Astrocyte (in vitro differentiated cells and primary cell): ENCODE measurements at regions not wholly inside any gene's neighbourhood (a gene's known extent, or its start where the extent isn't known, plus 50 kb on each side); places are given as distances from the start of the nearest gene placed in this dataset.
A peak's percentile ranks its signal among the peaks of the same experiment; 100 is the strongest.

Source experiments
- DNase-seq: peaks from one replicate; pipeline ENCODE4 v3.0.0-alpha.2; 2010; ENCODE audit warnings: low read depth
- FAIRE-seq: peaks from 2 replicates; lab custom pipeline; 2011; peaks lifted over from hg19 to GRCh38; lab: Jason Lieb, UNC
- H2AFZ ChIP-seq: 2 replicates; pipeline ENCODE4 v1.6.0; 2012; ENCODE audit warnings: low read depth, low read length, inconsistent platforms
- H3K27ac ChIP-seq: 2 replicates; pipeline ENCODE4 v1.5.1; 2011; ENCODE audit warnings: low read depth, low read length, inconsistent platforms
- H3K27me3 ChIP-seq: 2 replicates; pipeline ENCODE4 v1.6.0; 2011; ENCODE audit warnings: low read length, inconsistent platforms; ENCODE audit not compliant: insufficient read depth
- H3K36me3 ChIP-seq: 2 replicates; pipeline ENCODE4 v1.5.1; 2011; ENCODE audit warnings: low read length, inconsistent platforms; ENCODE audit not compliant: insufficient read depth
- H3K4me1 ChIP-seq: 2 replicates; pipeline ENCODE4 v1.5.1; 2011; ENCODE audit warnings: low read length, inconsistent platforms; ENCODE audit not compliant: insufficient read depth
- H3K4me2 ChIP-seq: 2 replicates; pipeline ENCODE4 v1.6.0; 2012; ENCODE audit warnings: low read length, inconsistent platforms
- H3K4me3 ChIP-seq: 2 replicates; pipeline ENCODE4 v1.5.1; 2011; ENCODE audit warnings: low read depth, mild to moderate bottlenecking, low read length, inconsistent platforms; ENCODE audit not compliant: insufficient read depth
- H3K79me2 ChIP-seq: 2 replicates; pipeline ENCODE4 v1.6.0; 2012; ENCODE audit warnings: mild to moderate bottlenecking, low read length, inconsistent platforms; ENCODE audit not compliant: insufficient read depth
- H3K9ac ChIP-seq: 2 replicates; pipeline ENCODE4 v1.6.0; 2012; ENCODE audit warnings: mild to moderate bottlenecking, low read length, inconsistent platforms
- H3K9me3 ChIP-seq: 2 replicates; pipeline ENCODE4 v1.5.1; 2012; ENCODE audit warnings: low read depth, mild to moderate bottlenecking, low read length, inconsistent platforms; ENCODE audit not compliant: insufficient read depth
- H4K20me1 ChIP-seq: 2 replicates; pipeline ENCODE4 v1.6.0; 2012; ENCODE audit warnings: low read length, inconsistent platforms; ENCODE audit not compliant: insufficient read depth
- H3K27ac Mint-ChIP-seq: one replicate; pipeline ENCODE4 v1.8.0; 2021; ENCODE audit warnings: mild to moderate bottlenecking, mixed read lengths; ENCODE audit not compliant: unreplicated experiment
- H3K27me3 Mint-ChIP-seq: one replicate; pipeline ENCODE4 v1.8.0; 2021; ENCODE audit warnings: low read depth, mixed read lengths; ENCODE audit not compliant: unreplicated experiment
- H3K36me3 Mint-ChIP-seq: one replicate; pipeline ENCODE4 v1.8.0; 2021; ENCODE audit warnings: low read depth, mixed read lengths; ENCODE audit not compliant: unreplicated experiment
- H3K4me1 Mint-ChIP-seq: one replicate; pipeline ENCODE4 v1.8.0; 2021; ENCODE audit warnings: low read depth, mixed read lengths; ENCODE audit not compliant: unreplicated experiment
- H3K4me3 Mint-ChIP-seq: one replicate; pipeline ENCODE4 v1.8.0; 2021; ENCODE audit warnings: mild to moderate bottlenecking, moderate library complexity, mixed read lengths; ENCODE audit not compliant: unreplicated experiment
- H3K9me3 Mint-ChIP-seq: one replicate; pipeline ENCODE4 v1.8.0; 2021; ENCODE audit warnings: mild to moderate bottlenecking, mixed read lengths; ENCODE audit not compliant: unreplicated experiment
- CTCF ChIP-seq: IDR thresholded peaks from 2 replicates; pipeline ENCODE4 v1.5.1; 2011; ENCODE audit warnings: low read depth, mild to moderate bottlenecking, inconsistent platforms, low read length, moderate library complexity; ENCODE audit not compliant: insufficient read depth
- EZH2 ChIP-seq: IDR thresholded peaks from 2 replicates; pipeline ENCODE4 v1.6.1; 2012; ENCODE audit warnings: mild to moderate bottlenecking, low read length, inconsistent platforms; ENCODE audit not compliant: insufficient read depth

DNA sequence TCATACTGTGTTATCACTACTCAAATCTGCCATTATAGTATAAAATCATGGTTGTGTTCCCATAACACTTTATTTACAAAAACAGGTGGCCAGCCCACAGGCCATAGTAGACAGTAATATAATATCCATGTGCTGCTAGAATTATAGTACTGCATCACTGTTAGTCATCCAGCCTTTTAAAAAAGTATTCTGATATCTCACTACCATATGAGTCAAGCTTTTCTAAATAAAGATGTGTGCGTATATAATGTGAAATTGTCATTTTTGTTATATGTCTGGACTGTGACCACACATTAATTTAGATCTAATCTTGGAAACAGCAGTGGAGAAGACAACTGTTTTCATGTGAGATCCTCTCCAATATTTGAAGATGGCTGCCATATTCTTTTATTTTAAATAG lies 1049.1 kb upstream of the GOT2 start:
- Histone ChIP-seq H3K9me3 (no peaks in the 10 kb centered on the region), H3K4me2 (no peak overlapping the region), H3K36me3 (no peaks in the 10 kb centered on the region), H3K4me3 (no peak overlapping the region), H3K27ac (no peak overlapping the region), H3K79me2 (no peaks in the 10 kb centered on the region), H3K4me1 (no peaks in the 10 kb centered on the region), H4K20me1 (no peaks in the 10 kb centered on the region), H3K27me3 (no peaks in the 10 kb centered on the region), H3K9ac (no peak overlapping the region), H2AFZ (no peak overlapping the region)
- Mint-ChIP-seq H3K27me3 (peaks cover 2% of the 10 kb centered on the region), H3K4me1 (no peaks in the 10 kb centered on the region), H3K9me3 (no peaks in the 10 kb centered on the region), H3K4me3 (no peak overlapping the region), H3K27ac (no peak overlapping the region), H3K36me3 (no peaks in the 10 kb centered on the region)
- FAIRE-seq (no peak), DNase-seq (peak; percentile 60)
- TF ChIP-seq CTCF (no peak), EZH2 (no peak)

GRCh38 chr16:59773330-59773729 lies 1039.2 kb upstream of the GOT2 start:
- no peaks in the 10 kb centered on the region for H3K9me3 ChIP-seq
- TF ChIP-seq CTCF (no peak), EZH2 (no peak)
- FAIRE-seq (no peak), DNase-seq (no peak)
- no peaks in the 10 kb centered on the region for H3K4me1 ChIP-seq
- Mint-ChIP-seq H3K36me3 (no peaks in the 10 kb centered on the region), H3K4me3 (no peak overlapping the region), H3K27me3 (no peaks in the 10 kb centered on the region), H3K4me1 (no peaks in the 10 kb centered on the region), H3K9me3 (no peaks in the 10 kb centered on the region), H3K27ac (no peak overlapping the region)
- H3K36me3 ChIP-seq = no peaks in the 10 kb centered on the region
- no peaks in the 10 kb centered on the region for H3K79me2 ChIP-seq
- H3K9ac ChIP-seq = no peak overlapping the region
- no peak overlapping the region for H2AFZ ChIP-seq
- no peaks in the 10 kb centered on the region for H4K20me1 ChIP-seq
- no peaks in the 10 kb centered on the region for H3K27me3 ChIP-seq
- no peak overlapping the region for H3K27ac ChIP-seq
- H3K4me2 ChIP-seq = no peak overlapping the region
- H3K4me3 ChIP-seq = no peak overlapping the region

DNA sequence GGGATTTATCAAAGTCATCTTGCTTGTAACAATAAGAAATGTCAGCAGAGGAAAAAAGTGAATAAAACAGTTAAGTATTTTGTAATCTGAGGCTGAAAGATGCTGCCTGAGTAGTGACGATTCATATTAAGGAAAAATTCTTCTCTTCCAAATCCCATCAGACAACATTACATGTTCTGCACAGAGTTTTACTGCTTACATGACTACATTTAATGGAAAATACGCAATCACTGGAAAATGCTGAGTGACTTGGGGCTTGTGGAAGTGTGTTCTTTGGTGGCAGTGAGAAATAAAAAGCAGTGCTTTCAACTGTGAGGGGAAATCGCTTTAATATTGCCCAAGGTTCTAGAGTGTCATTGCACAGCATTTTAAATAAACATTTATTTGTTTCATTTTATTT lies 1025.2 kb upstream of the GOT2 start:
- H3K36me3 ChIP-seq = no peaks in the 10 kb centered on the region
- Mint-ChIP-seq H3K9me3 (peaks cover 11% of the 10 kb centered on the region), H3K27me3 (no peaks in the 10 kb centered on the region), H3K27ac (no peak overlapping the region), H3K36me3 (no peaks in the 10 kb centered on the region), H3K4me1 (peaks cover 8% of the 10 kb centered on the region), H3K4me3 (no peak overlapping the region)
- no peaks in the 10 kb centered on the region for H3K9me3 ChIP-seq
- no peaks in the 10 kb centered on the region for H3K79me2 ChIP-seq
- H3K9ac ChIP-seq = no peak overlapping the region
- no peak overlapping the region for H2AFZ ChIP-seq
- DNase-seq (no peak), FAIRE-seq (no peak)
- no peaks in the 10 kb centered on the region for H4K20me1 ChIP-seq
- no peak overlapping the region for H3K4me3 ChIP-seq
- no peak for TF ChIP-seq CTCF
- TF ChIP-seq EZH2 = no peak
- H3K27me3 ChIP-seq = no peaks in the 10 kb centered on the region
- H3K4me1 ChIP-seq = no peaks in the 10 kb centered on the region
- no peak overlapping the region for H3K4me2 ChIP-seq
- H3K27ac ChIP-seq = no peak overlapping the region
